GM13977 (cell line): ENCODE measurements at regions not wholly inside any gene's neighbourhood (a gene's known extent, or its start where the extent isn't known, plus 50 kb on each side); places are given as distances from the start of the nearest gene placed in this dataset.

Experiments
- DNase-seq: peaks from one replicate; pipeline ENCODE4 v3.0.0; 2012; ENCODE audit warnings: low spot score
- in situ Hi-C: fragments of 300-500 bp; cut with MboI; formaldehyde crosslinking; loops from one replicate; pipeline ENCODE4 v1.12.0; 2022; ENCODE audit warnings: low sequenced_read_pairs, low pct_unique_long_range_greater_than_20kb, mixed read lengths, inconsistent platforms; ENCODE audit not compliant: unreplicated experiment
- TF ChIP-seq, protein P1 (sequence below): IDR thresholded peaks from 2 replicates; pipeline ENCODE4 v1.5.1; 2012; ENCODE audit warnings: mild to moderate bottlenecking, control low read depth; ENCODE audit not compliant: insufficient read depth; ENCODE audit errors: extremely low read depth, missing control alignments

DNA sequence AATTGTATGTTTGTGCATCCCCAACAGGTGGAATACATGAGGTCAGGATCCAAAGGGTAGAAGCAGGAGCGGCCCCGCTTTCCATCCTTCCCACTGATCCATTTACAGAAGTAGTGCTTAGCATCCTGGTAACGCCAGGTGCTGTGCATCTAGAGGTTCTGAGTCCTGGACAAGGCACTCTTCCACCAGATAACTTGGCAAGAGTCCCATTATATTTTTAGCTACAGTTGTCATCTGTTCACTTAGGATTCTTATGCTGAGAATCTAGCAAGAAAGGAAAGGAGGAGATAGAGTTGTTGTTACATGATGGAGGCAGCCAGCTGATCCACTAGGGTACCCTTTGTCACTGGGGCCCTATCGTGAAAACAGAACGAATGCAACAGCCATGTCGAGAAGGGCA lies 389.5 kb upstream of the ZNF507 start:
- DNase-seq = no peak
- TF ChIP-seq, protein P1, sequence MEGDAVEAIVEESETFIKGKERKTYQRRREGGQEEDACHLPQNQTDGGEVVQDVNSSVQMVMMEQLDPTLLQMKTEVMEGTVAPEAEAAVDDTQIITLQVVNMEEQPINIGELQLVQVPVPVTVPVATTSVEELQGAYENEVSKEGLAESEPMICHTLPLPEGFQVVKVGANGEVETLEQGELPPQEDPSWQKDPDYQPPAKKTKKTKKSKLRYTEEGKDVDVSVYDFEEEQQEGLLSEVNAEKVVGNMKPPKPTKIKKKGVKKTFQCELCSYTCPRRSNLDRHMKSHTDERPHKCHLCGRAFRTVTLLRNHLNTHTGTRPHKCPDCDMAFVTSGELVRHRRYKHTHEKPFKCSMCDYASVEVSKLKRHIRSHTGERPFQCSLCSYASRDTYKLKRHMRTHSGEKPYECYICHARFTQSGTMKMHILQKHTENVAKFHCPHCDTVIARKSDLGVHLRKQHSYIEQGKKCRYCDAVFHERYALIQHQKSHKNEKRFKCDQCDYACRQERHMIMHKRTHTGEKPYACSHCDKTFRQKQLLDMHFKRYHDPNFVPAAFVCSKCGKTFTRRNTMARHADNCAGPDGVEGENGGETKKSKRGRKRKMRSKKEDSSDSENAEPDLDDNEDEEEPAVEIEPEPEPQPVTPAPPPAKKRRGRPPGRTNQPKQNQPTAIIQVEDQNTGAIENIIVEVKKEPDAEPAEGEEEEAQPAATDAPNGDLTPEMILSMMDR = no peak
- in situ Hi-C loops = no loop called here

DNA sequence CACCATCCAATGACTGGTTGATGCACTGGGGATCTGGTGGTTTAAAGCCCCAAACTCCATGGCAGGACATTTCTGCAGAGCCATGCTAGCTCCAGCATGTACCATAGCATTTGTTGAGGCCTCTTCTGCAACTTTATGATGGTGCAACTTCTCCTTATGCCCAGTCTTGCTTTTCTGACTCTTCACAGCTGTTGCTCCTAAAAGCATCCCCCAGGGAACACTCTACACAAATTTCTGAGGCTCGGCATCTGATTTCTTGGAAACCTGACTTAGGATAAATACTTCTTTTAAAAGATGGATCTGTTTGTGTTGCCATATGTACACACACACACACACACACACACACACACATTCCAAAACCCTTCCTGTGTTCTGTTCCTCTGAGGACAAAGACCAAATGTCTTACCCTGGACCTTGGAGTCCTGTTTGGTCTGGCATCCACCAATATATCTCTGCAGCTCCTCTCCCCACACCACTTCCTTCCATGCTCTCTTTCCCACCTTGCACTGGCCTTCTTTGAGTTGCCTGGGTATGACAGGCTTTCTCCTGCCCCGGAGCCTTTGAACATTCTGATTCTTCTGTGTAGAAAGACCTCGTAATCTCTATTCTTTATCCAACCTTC lies 388.5 kb upstream of the ZNF507 start:
- in situ Hi-C loops = no loop called here
- no peak for DNase-seq
- TF ChIP-seq, protein P1 = no peak

DNA sequence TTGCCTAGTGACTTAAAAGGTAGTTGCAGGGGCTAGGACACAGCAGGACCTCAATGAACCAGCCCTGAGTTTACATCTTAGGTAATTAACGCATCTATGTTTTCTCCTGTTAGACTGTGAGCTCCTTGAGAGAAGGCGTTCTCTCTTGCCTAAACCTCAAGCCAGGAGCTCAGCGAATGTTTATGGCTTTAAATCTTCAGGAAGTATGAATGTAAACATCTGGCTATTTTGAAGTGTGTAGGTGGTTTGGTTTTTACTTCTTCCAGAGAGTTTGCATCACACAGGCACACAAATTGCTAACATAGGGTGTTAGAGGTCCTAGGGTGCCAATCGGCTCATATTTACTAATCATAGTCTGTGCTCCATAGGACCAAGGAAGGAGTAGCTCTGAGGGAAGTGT lies 387.7 kb upstream of the ZNF507 start:
- in situ Hi-C loops = no loop called here
- DNase-seq = no peak
- TF ChIP-seq, protein P1 = no peak

DNA sequence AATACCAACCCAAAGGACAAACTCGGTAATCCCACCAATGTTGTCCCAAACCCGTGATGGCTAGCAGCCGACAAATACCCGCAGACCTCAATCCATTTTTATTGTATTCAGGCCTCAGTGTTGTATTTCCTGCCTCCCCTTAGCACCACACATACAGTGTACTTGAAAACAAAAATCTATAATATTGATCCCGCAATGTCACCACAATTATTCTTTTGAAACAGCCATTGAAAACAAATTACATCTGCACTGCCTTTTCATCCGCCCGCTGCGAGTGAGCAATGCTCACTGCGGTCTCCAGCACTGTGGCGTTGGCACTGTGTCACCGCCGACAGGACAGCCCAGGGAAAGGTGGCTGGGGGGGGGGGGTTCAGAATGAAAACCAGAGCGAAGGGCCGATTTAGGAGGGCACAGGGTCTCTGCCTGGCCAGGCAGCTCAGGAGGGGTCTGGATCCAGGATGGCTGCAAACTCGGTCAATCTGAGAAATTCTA lies 385.8 kb upstream of the ZNF507 start:
- TF ChIP-seq, protein P1 = no peak
- in situ Hi-C loops = no loop called here
- DNase-seq = no peak

DNA sequence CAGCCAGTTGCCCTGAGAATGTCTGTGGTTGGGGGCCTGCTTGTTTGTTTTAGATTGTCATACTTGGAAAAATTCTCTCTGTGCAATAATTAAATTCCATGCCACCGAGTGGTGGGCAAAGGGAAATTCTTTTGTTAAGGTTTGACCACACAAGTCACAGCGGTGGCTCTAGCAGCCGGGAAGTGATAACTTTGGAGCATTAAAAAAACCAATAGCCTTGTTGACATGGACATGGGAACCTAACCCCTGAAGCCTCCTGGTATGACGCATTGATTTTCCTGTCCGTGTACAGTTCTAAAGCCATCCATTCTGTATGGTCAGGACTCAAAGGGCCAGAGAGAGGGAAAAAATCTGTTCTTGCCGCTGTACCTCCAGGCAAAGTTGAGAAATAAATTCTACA lies 384.9 kb upstream of the ZNF507 start:
- in situ Hi-C loops = no loop called here
- DNase-seq = no peak
- TF ChIP-seq, protein P1 = no peak

DNA sequence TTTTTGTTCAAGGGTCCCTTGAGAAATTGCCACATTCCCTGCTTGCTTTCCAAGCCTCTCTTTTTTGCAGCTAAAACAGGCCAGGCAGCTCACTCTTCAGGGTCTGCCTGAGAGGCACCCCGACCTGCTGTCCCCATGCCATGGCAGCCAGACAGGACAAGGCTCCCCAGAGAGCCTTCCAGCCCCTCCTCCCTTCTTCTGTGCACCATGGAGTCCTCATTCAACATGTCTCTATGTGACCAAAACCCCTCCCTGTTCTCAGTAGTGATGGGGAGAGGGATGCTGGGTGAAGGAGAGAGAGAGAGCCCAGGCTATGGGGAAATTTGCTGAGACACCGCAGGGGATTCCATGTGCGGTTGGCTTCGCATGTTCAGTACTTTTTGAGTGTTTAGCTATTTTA lies 384.2 kb upstream of the ZNF507 start:
- TF ChIP-seq, protein P1 = no peak
- DNase-seq = no peak
- in situ Hi-C loops = no loop called here
